ENCODE measurements at regions not wholly inside any gene's neighbourhood (a gene's known extent, or its start where the extent isn't known, plus 50 kb on each side); places are given as distances from the start of the nearest gene placed in this dataset.

DNA sequence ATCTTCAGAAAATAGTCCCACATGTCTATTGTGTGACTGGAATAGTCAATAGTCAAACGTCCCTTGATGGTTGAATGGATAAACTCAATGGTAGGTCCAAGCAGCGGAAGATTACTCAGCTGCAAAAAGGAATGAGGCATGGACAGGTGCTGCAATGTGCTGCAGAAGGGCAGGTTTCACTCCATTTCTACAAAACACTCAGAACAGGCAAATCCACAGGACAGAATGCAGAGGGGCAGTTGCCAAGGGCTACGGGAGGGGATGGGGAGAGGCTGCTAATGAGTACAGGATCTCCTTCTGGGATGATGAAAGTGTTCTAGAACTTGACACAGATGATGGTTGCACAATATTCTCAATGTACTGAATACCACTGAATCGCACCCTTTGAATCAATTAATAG lies 151.0 kb downstream of the RBFOX3 start:
- TF ChIP-seq, protein P1, sequence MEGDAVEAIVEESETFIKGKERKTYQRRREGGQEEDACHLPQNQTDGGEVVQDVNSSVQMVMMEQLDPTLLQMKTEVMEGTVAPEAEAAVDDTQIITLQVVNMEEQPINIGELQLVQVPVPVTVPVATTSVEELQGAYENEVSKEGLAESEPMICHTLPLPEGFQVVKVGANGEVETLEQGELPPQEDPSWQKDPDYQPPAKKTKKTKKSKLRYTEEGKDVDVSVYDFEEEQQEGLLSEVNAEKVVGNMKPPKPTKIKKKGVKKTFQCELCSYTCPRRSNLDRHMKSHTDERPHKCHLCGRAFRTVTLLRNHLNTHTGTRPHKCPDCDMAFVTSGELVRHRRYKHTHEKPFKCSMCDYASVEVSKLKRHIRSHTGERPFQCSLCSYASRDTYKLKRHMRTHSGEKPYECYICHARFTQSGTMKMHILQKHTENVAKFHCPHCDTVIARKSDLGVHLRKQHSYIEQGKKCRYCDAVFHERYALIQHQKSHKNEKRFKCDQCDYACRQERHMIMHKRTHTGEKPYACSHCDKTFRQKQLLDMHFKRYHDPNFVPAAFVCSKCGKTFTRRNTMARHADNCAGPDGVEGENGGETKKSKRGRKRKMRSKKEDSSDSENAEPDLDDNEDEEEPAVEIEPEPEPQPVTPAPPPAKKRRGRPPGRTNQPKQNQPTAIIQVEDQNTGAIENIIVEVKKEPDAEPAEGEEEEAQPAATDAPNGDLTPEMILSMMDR (IDR thresholded peaks at IDR 0.05; ENCODE audit: control insufficient read depth, insufficient read depth, low read depth, low read length, missing control alignments), result no peak
- no peak overlapping the region for H3K4me3 ChIP-seq (ENCODE audit: control insufficient read depth, low read depth, low read length)
- no peak for DNase-seq (ENCODE audit: low read depth)

DNA sequence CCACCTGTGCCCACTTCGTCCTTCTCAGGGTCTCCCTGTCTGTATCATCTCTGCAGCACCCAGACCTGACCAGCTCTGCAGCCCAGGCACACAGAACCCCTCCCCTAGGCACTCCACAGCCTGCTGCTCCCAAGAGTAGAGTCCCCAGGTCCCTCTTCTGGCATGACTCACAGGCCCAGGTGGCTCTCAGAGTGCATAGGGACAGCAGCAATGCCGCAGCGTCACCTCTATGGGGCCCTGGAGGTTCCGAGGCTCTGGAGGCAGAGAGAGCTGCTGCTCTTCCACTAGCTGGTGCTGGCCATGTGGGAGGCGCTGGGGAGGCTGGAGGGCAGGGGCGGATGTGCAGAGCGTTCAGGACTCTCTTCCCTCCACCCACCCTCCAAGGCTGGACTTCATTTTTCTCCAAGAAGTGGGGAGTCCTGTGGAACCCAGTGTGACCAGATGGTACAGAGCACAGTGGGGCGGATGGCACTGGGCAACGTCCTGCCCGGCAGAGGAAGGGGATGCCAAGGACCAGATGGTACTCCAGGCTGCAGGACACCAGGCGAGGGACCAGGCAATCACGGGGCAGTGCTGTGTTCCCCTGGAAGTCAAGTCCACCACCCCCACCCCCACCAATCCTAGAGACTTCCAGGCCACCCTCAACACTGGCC lies 151.7 kb downstream of the RBFOX3 start:
- no peak overlapping the region for H3K4me3 ChIP-seq (ENCODE audit: control insufficient read depth, low read depth, low read length)
- TF ChIP-seq, protein P1 (IDR thresholded peaks at IDR 0.05; ENCODE audit: control insufficient read depth, insufficient read depth, low read depth, low read length, missing control alignments), result no peak
- no peak for DNase-seq (ENCODE audit: low read depth)

DNA sequence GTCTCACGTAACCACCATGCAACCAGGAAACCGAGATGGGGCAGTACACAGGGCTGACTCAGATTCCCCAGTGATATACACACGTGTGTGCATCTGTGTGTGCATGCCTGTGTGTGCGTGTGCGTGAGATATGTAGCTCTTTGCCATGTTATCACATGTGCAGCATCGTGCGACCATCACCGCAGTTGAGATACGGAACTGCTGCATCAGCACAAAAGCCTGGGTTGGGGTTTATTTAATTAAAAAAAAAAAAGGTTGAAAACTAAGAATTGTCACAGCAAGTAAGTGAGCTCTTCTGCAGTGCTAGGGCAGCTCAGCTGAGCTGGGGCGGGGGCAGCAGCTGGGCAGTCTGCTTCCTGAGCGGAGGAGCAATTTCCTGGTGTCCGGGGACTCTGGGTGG lies 152.5 kb downstream of the RBFOX3 start:
- no peak for DNase-seq (ENCODE audit: low read depth)
- TF ChIP-seq, protein P1 (IDR thresholded peaks at IDR 0.05; ENCODE audit: control insufficient read depth, insufficient read depth, low read depth, low read length, missing control alignments), result no peak
- H3K4me3 ChIP-seq (ENCODE audit: control insufficient read depth, low read depth, low read length), result no peak overlapping the region

DNA sequence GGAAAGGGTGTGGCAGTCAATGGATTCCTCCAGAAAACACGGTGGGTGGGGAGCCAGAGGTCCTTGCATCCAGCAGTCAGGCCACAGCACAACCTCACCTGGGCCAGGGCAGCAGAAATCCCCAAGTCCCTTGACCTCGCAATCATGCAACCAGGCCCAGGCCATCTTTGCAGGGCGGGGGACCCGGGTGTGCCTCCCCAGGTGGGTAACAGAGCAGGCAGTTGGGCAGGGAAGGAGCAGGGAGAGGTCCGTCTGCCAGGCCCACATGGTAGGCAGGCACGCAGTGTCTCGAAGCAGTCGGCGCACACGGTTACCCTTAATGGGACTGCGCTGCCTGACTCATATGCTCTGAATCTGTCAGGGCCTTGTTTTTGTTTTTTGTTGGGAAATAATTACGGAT lies 153.0 kb downstream of the RBFOX3 start:
- no peak overlapping the region for H3K4me3 ChIP-seq (ENCODE audit: control insufficient read depth, low read depth, low read length)
- TF ChIP-seq, protein P1 (IDR thresholded peaks at IDR 0.05; ENCODE audit: control insufficient read depth, insufficient read depth, low read depth, low read length, missing control alignments), result no peak
- no peak for DNase-seq (ENCODE audit: low read depth)

DNA sequence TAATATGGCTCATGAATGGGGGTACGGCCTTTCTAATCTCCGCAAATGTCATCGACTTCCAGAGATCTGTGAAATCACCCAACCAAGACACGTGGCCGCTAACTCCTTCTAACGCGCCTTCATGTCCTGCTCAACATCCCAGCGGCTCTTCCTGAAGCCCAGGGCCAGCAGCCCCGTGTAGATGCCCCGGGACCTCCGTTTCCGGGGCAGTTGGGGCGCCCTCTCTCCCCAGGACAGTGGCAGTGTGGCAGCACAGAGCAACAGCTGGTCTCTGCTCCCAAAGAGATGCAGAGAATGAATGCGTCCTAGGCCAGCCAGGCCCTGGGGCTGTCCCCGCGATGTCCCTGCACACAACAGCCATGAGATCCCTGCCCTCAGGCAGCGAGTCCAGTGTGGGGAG lies 153.5 kb downstream of the RBFOX3 start:
- TF ChIP-seq, protein P1 (IDR thresholded peaks at IDR 0.05; ENCODE audit: control insufficient read depth, insufficient read depth, low read depth, low read length, missing control alignments), result no peak
- H3K4me3 ChIP-seq (ENCODE audit: control insufficient read depth, low read depth, low read length), result no peak overlapping the region
- no peak for DNase-seq (ENCODE audit: low read depth)

DNA sequence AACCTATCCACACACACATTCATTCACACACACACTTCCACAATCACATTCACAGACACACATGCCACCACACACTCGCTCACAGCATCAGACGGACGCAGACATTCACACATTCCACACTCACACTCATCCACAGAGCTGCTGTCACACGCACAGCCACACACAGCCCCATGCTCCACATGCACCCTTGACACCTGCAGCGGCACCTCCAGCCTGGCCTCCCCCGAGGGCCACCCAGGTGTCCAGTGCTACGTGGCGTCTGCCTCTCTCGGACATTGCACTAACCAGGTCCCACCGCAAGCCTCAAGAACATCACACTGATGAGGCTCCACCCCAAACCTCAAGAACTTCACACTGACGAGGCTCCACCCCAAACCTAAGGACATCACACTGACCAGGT lies 155.2 kb downstream of the RBFOX3 start:
- TF ChIP-seq, protein P1 (IDR thresholded peaks at IDR 0.05; ENCODE audit: control insufficient read depth, insufficient read depth, low read depth, low read length, missing control alignments), result no peak
- DNase-seq (ENCODE audit: low read depth), result no peak
- H3K4me3 ChIP-seq (ENCODE audit: control insufficient read depth, low read depth, low read length), result no peak overlapping the region

All from AG09309 (cell line).